GM12878 (cell line): ENCODE measurements at regions not wholly inside any gene's neighbourhood (a gene's known extent, or its start where the extent isn't known, plus 50 kb on each side); places are given as distances from the start of the nearest gene placed in this dataset.

Source experiments
- ATAC-seq: fragments of 200-7000 bp; cut with Tn5 transposase; 3 replicates; pipeline ENCODE4 v1.9.1; 2020; ENCODE audit warnings: mild to moderate bottlenecking, moderate library complexity
- BruUV-seq: library from RNA; stranded (reverse); fragments of 400-500 nt; replicated peaks from 2 replicates; lab custom pipeline; 2021; lab: Mats Ljungman, UMichigan
- CTCF ChIA-PET: fragments of 300-600 bp; sonication (Branson Sonifier 250); formaldehyde crosslinking; extraction: SDS; loops from one replicate; lab custom pipeline; 2021; ENCODE audit warnings: inconsistent platforms; lab: Yijun Ruan, JAX
- POLR2A ChIA-PET: fragments of 350-600 bp; formaldehyde crosslinking; extraction: SDS; loops from one replicate; lab custom pipeline; 2021; ENCODE audit warnings: inconsistent platforms; lab: Charles Lee
- RAD21 ChIA-PET: fragments of 300-600 bp; sonication (Branson Sonifier 250); formaldehyde crosslinking; loops from one replicate; lab custom pipeline; 2023; ENCODE audit warnings: antibody characterized with exemption; ENCODE audit not compliant: unreplicated experiment; lab: Charles Lee
- SMC1A ChIA-PET: fragments of 300-600 bp; sonication (Branson Sonifier 250); formaldehyde crosslinking; loops from one replicate; lab custom pipeline; 2023; ENCODE audit not compliant: unreplicated experiment, uncharacterized antibody; lab: Charles Lee
- DNase-seq: peaks from one replicate; pipeline ENCODE4 v3.0.0-alpha.2; 2011; ENCODE audit warnings: low read depth, low spot score
- FAIRE-seq: peaks from 3 replicates; lab custom pipeline; 2011; peaks lifted over from hg19 to GRCh38; lab: Jason Lieb, UNC
- H2AFZ ChIP-seq: 2 replicates; pipeline ENCODE4 v1.6.0; 2011; ENCODE audit warnings: low read depth, low read length, control low read depth; ENCODE audit not compliant: control insufficient read depth
- H3K27ac ChIP-seq: 2 replicates; pipeline ENCODE4 v1.5.1; 2011; ENCODE audit warnings: control low read depth; ENCODE audit not compliant: control insufficient read depth, insufficient read depth
- H3K27me3 ChIP-seq, 2 experiments: replicated peaks in 1 of 2; 2 replicates each; pipeline versions ENCODE4 v1.6.0 to v1.6.1; 2011; ENCODE audit warnings: low read length in 1 of 2; ENCODE audit not compliant: control insufficient read depth in 2 of 2, insufficient read depth in 2 of 2
- H3K36me3 ChIP-seq, 2 experiments: 2 replicates each; pipeline ENCODE4 v1.5.1; 2011; ENCODE audit warnings: low read length in 1 of 2; ENCODE audit not compliant: control insufficient read depth in 2 of 2, insufficient read depth in 2 of 2
- H3K4me1 ChIP-seq: 2 replicates; pipeline ENCODE4 v1.6.1; 2011; ENCODE audit warnings: mild to moderate bottlenecking, low read length, moderate library complexity, mixed read lengths; ENCODE audit not compliant: control insufficient read depth, insufficient read depth
- H3K4me2 ChIP-seq: 2 replicates; pipeline ENCODE4 v1.6.0; 2011; ENCODE audit warnings: control low read depth; ENCODE audit not compliant: control insufficient read depth, insufficient read depth
- H3K4me3 ChIP-seq: fragments of 200-600 bp; sonication (generic); 2 replicates; pipeline ENCODE4 v1.5.1; 2016
- H3K79me2 ChIP-seq: 2 replicates; pipeline ENCODE4 v1.6.0; 2011; ENCODE audit warnings: low read length; ENCODE audit not compliant: control insufficient read depth, insufficient read depth
- H3K9ac ChIP-seq: 2 replicates; pipeline ENCODE4 v1.8.0; 2011; ENCODE audit warnings: low read length, control low read depth, mixed read lengths; ENCODE audit not compliant: control insufficient read depth, insufficient read depth
- H3K9me3 ChIP-seq: replicated peaks from 3 replicates; pipeline ENCODE4 v1.5.1; 2011; ENCODE audit warnings: mild to moderate bottlenecking, low read length; ENCODE audit not compliant: control insufficient read depth, insufficient read depth
- H4K20me1 ChIP-seq: 2 replicates; pipeline ENCODE4 v1.6.0; 2011; ENCODE audit not compliant: control insufficient read depth, insufficient read depth
- BACH1 ChIP-seq: fragments of 450-650 bp; IDR thresholded peaks from 2 replicates; pipeline ENCODE4 v1.6.1; 2017; ENCODE audit warnings: mild to moderate bottlenecking, borderline replicate concordance
- EED ChIP-seq: sonication (generic); IDR thresholded peaks from 2 replicates; pipeline ENCODE4 v1.6.1; 2016; ENCODE audit warnings: antibody characterized with exemption, low read depth
- EP300 ChIP-seq, 2 experiments: fragments of 150-350 bp in 1 of 2; IDR thresholded peaks; 2 replicates each; pipeline ENCODE4 v1.6.1; 2011 to 2012; ENCODE audit warnings: low read depth in 2 of 2, low read length in 2 of 2, borderline replicate concordance in 1 of 2, improper control_type of control experiment in 1 of 2, inconsistent platforms in 1 of 2; ENCODE audit not compliant: control insufficient read depth in 1 of 2
- HDAC2 ChIP-seq: fragments of 200-600 bp; sonication (generic); IDR thresholded peaks from 2 replicates; pipeline ENCODE4 v1.6.1; 2017
- HSF1 ChIP-seq: fragments of 150-350 bp; IDR thresholded peaks from 2 replicates; pipeline ENCODE4 v1.6.1; 2014; ENCODE audit warnings: mild to moderate bottlenecking, low read depth, low read length
- IKZF1 ChIP-seq: fragments of 450-650 bp; conservative IDR thresholded peaks from 2 replicates; pipeline ENCODE4 v1.6.1; 2017; ENCODE audit warnings: antibody characterized with exemption, mild to moderate bottlenecking
- IRF3 ChIP-seq: fragments of 450-650 bp; IDR thresholded peaks from 2 replicates; pipeline ENCODE4 v1.6.1; 2014; ENCODE audit warnings: mild to moderate bottlenecking
- MXI1 ChIP-seq: fragments of 150-350 bp; IDR thresholded peaks from 2 replicates; pipeline ENCODE4 v1.6.1; 2011; ENCODE audit warnings: low read depth, mild to moderate bottlenecking, inconsistent platforms, low read length, improper control_type of control experiment
- NFXL1 ChIP-seq: fragments of 450-650 bp; IDR thresholded peaks from 2 replicates; pipeline ENCODE4 v1.6.1; 2017; ENCODE audit warnings: antibody characterized with exemption, mild to moderate bottlenecking, borderline replicate concordance
- PML ChIP-seq: IDR thresholded peaks from 2 replicates; pipeline ENCODE4 v1.6.1; 2012; ENCODE audit warnings: low read length, inconsistent platforms
- POLR2AphosphoS5 ChIP-seq: IDR thresholded peaks from 2 replicates; pipeline ENCODE4 v1.6.1; 2011; ENCODE audit warnings: mild to moderate bottlenecking, low read length, inconsistent platforms
- WRNIP1 ChIP-seq: IDR thresholded peaks from 2 replicates; pipeline ENCODE4 v1.6.1; 2011; ENCODE audit warnings: low read depth, low read length, improper control_type of control experiment, borderline replicate concordance
- WGBS: methylation state at CpG from one replicate; pipeline ENCODE4 v1.1.6; 2016; ENCODE audit warnings: low lambda C conversion rate; ENCODE audit not compliant: insufficient replicate concordance, insufficient coverage; ENCODE audit errors: missing lambda C conversion rate; 5-methylcytosine and 5-hydroxymethylcytosine counted together
- in situ Hi-C: fragments of 300-500 bp; cut with MboI; formaldehyde crosslinking; loops from 9 replicates; pipeline ENCODE4 v1.14.3; 2018; ENCODE audit warnings: mixed read lengths
- intact Hi-C: fragments of 100-400 bp; cut with micrococcal nuclease; formaldehyde crosslinking; loops from one replicate; pipeline ENCODE4 v1.14.2; 2022; ENCODE audit not compliant: unreplicated experiment
- TF ChIP-seq, protein P1 (sequence below): fragments of 450-650 bp; IDR thresholded peaks from 2 replicates; pipeline ENCODE4 v1.6.1; 2017; ENCODE audit warnings: mild to moderate bottlenecking, moderate library complexity

GRCh38 chr10:94216201-94216600, 146.5 kb downstream of the NOC3L start:
- POLR2A ChIA-PET: no interaction called here
- H3K36me3 ChIP-seq: no peaks in the 10 kb centered on the region
- H3K27me3 ChIP-seq: peaks cover 0 to 2% of the 10 kb centered on the region in 2 experiments; a peak in 1 of 4 replicates
- no peak overlapping the region for H3K27ac ChIP-seq
- FAIRE-seq (no peak), DNase-seq (no peak), ATAC-seq (no peak)
- no peak overlapping the region for H3K9ac ChIP-seq
- intact Hi-C loops: no loop called here
- H3K4me3 ChIP-seq: no peak overlapping the region
- in situ Hi-C loops: no loop called here
- no peaks in the 10 kb centered on the region for H4K20me1 ChIP-seq
- no TSS peak for BruUV-seq
- H3K4me1 ChIP-seq: no peaks in the 10 kb centered on the region
- WGBS: 28% methylated on average over 4 of the region's 4 CpGs
- H3K4me2 ChIP-seq: no peak overlapping the region
- no peaks in the 10 kb centered on the region for H3K79me2 ChIP-seq
- H2AFZ ChIP-seq: no peak overlapping the region
- H3K9me3 ChIP-seq: no peaks in the 10 kb centered on the region
- RAD21 ChIA-PET: no interaction called here
- SMC1A ChIA-PET: interaction anchor here (0.6 kb wide), 1 partner anchor 64 kb away, joined by 3 read pairs; no protein-coding TSS in a partner anchor
- TF ChIP-seq EP300 (IDR thresholded peaks at IDR 0.05; ENCODE audit: borderline replicate concordance in 1 of 2, control insufficient read depth in 1 of 2, low read depth in 2 of 2, low read length in 2 of 2) (no peak), HDAC2 (no peak), POLR2AphosphoS5 (no peak), HSF1 (no peak), WRNIP1 (no peak), IRF3 (no peak), BACH1 (no peak), NFXL1 (no peak), PML (no peak), IKZF1 (no peak), MXI1 (no peak), EED (no peak)
- TF ChIP-seq, protein P1, sequence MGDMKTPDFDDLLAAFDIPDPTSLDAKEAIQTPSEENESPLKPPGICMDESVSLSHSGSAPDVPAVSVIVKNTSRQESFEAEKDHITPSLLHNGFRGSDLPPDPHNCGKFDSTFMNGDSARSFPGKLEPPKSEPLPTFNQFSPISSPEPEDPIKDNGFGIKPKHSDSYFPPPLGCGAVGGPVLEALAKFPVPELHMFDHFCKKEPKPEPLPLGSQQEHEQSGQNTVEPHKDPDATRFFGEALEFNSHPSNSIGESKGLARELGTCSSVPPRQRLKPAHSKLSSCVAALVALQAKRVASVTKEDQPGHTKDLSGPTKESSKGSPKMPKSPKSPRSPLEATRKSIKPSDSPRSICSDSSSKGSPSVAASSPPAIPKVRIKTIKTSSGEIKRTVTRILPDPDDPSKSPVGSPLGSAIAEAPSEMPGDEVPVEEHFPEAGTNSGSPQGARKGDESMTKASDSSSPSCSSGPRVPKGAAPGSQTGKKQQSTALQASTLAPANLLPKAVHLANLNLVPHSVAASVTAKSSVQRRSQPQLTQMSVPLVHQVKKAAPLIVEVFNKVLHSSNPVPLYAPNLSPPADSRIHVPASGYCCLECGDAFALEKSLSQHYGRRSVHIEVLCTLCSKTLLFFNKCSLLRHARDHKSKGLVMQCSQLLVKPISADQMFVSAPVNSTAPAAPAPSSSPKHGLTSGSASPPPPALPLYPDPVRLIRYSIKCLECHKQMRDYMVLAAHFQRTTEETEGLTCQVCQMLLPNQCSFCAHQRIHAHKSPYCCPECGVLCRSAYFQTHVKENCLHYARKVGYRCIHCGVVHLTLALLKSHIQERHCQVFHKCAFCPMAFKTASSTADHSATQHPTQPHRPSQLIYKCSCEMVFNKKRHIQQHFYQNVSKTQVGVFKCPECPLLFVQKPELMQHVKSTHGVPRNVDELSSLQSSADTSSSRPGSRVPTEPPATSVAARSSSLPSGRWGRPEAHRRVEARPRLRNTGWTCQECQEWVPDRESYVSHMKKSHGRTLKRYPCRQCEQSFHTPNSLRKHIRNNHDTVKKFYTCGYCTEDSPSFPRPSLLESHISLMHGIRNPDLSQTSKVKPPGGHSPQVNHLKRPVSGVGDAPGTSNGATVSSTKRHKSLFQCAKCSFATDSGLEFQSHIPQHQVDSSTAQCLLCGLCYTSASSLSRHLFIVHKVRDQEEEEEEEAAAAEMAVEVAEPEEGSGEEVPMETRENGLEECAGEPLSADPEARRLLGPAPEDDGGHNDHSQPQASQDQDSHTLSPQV: no peak
- CTCF ChIA-PET: interaction anchor here (0.9 kb wide), 1 partner anchor 104 kb away, joined by 3 read pairs; no protein-coding TSS in a partner anchor
